Liver (tissue), 8 donors: ENCODE measurements at regions not wholly inside any gene's neighbourhood (a gene's known extent, or its start where the extent isn't known, plus 50 kb on each side); places are given as distances from the start of the nearest gene placed in this dataset.

ENCODE experiments used
- DNase-seq: peaks from one replicate; pipeline ENCODE4 v3.0.0-alpha.2; 2017; ENCODE audit warnings: low spot score
- H3K27ac ChIP-seq, 2 donors: one replicate each; pipeline ENCODE4 v1.7.0; 2013; ENCODE audit warnings: inconsistent platforms in 2 of 2, low read length in 2 of 2, control low read depth in 1 of 2, low read depth in 1 of 2, mild to moderate bottlenecking in 1 of 2
- H3K27me3 ChIP-seq, 4 donors: one replicate each; pipeline versions ENCODE4 v1.6.1 to v1.7.0; 2013; ENCODE audit warnings: low read length in 3 of 4, inconsistent platforms in 1 of 4, mild to moderate bottlenecking in 1 of 4, moderate library complexity in 1 of 4; ENCODE audit not compliant: control insufficient read depth in 4 of 4, insufficient read depth in 4 of 4
- H3K36me3 ChIP-seq, 4 donors: one replicate each; pipeline versions ENCODE4 v1.6.1 to v1.7.0; 2013; ENCODE audit warnings: low read length in 3 of 4, mild to moderate bottlenecking in 3 of 4, low read depth in 1 of 4, moderate library complexity in 1 of 4; ENCODE audit not compliant: control insufficient read depth in 4 of 4, insufficient read depth in 3 of 4
- H3K4me1 ChIP-seq, 4 donors: one replicate each; pipeline versions ENCODE4 v1.6.1 to v1.7.0; 2013; ENCODE audit warnings: low read length in 3 of 4, mild to moderate bottlenecking in 3 of 4, moderate library complexity in 1 of 4; ENCODE audit not compliant: control insufficient read depth in 4 of 4, insufficient read depth in 4 of 4
- H3K4me3 ChIP-seq, 3 donors: one replicate each; pipeline versions ENCODE4 v1.6.1 to v1.7.0; 2013; ENCODE audit warnings: low read length in 3 of 3, control low read depth in 1 of 3, low read depth in 1 of 3, mild to moderate bottlenecking in 1 of 3
- H3K9ac ChIP-seq, 2 donors: one replicate each; pipeline ENCODE4 v1.7.0; 2013; ENCODE audit warnings: low read length in 2 of 2, mild to moderate bottlenecking in 2 of 2, moderate library complexity in 2 of 2, control low read depth in 1 of 2, low read depth in 1 of 2
- H3K9me3 ChIP-seq, 4 donors: one replicate each; pipeline versions ENCODE4 v1.6.1 to v1.7.0; 2013; ENCODE audit warnings: low read length in 3 of 4; ENCODE audit not compliant: control insufficient read depth in 4 of 4
- EGR1 ChIP-seq, 2 donors: IDR thresholded peaks; 2 replicates each; pipeline ENCODE4 v1.6.1; 2016 to 2018; ENCODE audit warnings: antibody characterized with exemption in 2 of 2, low read depth in 2 of 2
- FOXA1 ChIP-seq: IDR thresholded peaks from 2 replicates; pipeline ENCODE4 v1.6.1; 2016; ENCODE audit warnings: antibody characterized with exemption
- FOXA2 ChIP-seq: IDR thresholded peaks from 2 replicates; pipeline ENCODE4 v1.6.1; 2016; ENCODE audit warnings: antibody characterized with exemption
- GABPA ChIP-seq, 2 donors: IDR thresholded peaks in 1 of 2; conservative IDR thresholded peaks in 1 of 2; 2 replicates each; pipeline ENCODE4 v1.6.1; 2016; ENCODE audit warnings: antibody characterized with exemption in 2 of 2, mild to moderate bottlenecking in 1 of 2, moderate library complexity in 1 of 2
- HNF4A ChIP-seq, 2 donors: conservative IDR thresholded peaks; 2 replicates each; pipeline ENCODE4 v1.6.1; 2016; ENCODE audit warnings: antibody characterized with exemption in 2 of 2, mild to moderate bottlenecking in 2 of 2
- HNF4G ChIP-seq: IDR thresholded peaks from 2 replicates; pipeline ENCODE4 v1.6.1; 2016; ENCODE audit warnings: antibody characterized with exemption
- JUND ChIP-seq, 2 donors: IDR thresholded peaks; 2 replicates each; pipeline ENCODE4 v1.6.1; 2016; ENCODE audit warnings: antibody characterized with exemption in 2 of 2
- NR2F2 ChIP-seq: IDR thresholded peaks from 2 replicates; pipeline ENCODE4 v1.6.1; 2016; ENCODE audit warnings: antibody characterized with exemption
- RAD21 ChIP-seq, 2 donors: IDR thresholded peaks; 2 replicates each; pipeline ENCODE4 v1.6.1; 2016; ENCODE audit warnings: antibody characterized with exemption in 2 of 2, mild to moderate bottlenecking in 2 of 2
- RXRA ChIP-seq, 2 donors: IDR thresholded peaks; 2 replicates each; pipeline ENCODE4 v1.6.1; 2017 to 2018; ENCODE audit warnings: antibody characterized with exemption in 2 of 2, mild to moderate bottlenecking in 1 of 2
- SP1 ChIP-seq: IDR thresholded peaks from 2 replicates; pipeline ENCODE4 v1.6.1; 2018; ENCODE audit warnings: antibody characterized with exemption, mild to moderate bottlenecking
- TAF1 ChIP-seq: conservative IDR thresholded peaks from 2 replicates; pipeline ENCODE4 v1.6.1; 2016; ENCODE audit warnings: antibody characterized with exemption, mild to moderate bottlenecking
- YY1 ChIP-seq: IDR thresholded peaks from 2 replicates; pipeline ENCODE4 v1.6.1; 2016; ENCODE audit warnings: antibody characterized with exemption, mild to moderate bottlenecking
- WGBS: extraction: QIAGEN DNeasy Blood & Tissue Kit; methylation state at CpG from one replicate; pipeline ENCODE4 v1.1.7; 2013; 5-methylcytosine and 5-hydroxymethylcytosine counted together
- TF ChIP-seq, protein P1 (sequence below): fragments of 150-350 bp; IDR thresholded peaks from 2 replicates; pipeline ENCODE4 v1.5.1; 2017; ENCODE audit warnings: improper control_type of control experiment, low read depth, low read length; ENCODE audit not compliant: missing input control
- TF ChIP-seq, protein P2 (sequence below): IDR thresholded peaks from 2 replicates; pipeline ENCODE4 v1.6.1; 2016; ENCODE audit warnings: antibody characterized with exemption, mild to moderate bottlenecking
- TF ChIP-seq, protein P3 (sequence below): IDR thresholded peaks from 2 replicates; pipeline ENCODE4 v1.6.1; 2016; ENCODE audit warnings: antibody characterized with exemption
- TF ChIP-seq, protein P4 (sequence below): IDR thresholded peaks from 2 replicates; pipeline ENCODE4 v1.6.1; 2016; ENCODE audit warnings: antibody characterized with exemption
- TF ChIP-seq, protein P5 (sequence below): IDR thresholded peaks from 2 replicates; pipeline ENCODE4 v1.6.1; 2016; ENCODE audit warnings: antibody characterized with exemption
- donor health status: healthy.
- donor health status: healthy.
- donor health status: healthy.
- donor health status: healthy.
- donor health status: healthy.

DNA sequence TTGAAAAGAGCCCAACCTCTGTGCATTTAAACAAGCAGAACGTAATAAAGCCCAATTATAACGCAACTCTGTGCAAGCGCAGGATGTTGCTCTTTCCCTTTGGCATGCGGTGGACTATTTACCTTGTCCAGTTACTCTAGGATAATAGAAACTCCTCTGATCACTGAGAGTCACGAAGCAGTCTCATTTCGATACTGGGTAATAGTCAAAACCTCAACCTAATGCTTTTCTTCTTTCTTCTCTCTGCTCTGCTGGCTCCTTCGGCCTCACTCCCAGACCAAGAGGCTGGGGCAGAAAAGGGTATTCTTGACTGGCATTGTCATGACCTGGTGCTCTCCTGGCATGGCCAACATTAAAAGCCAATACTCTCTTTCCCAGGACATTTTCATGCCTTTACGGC is 89.7 kb upstream of the GCFC2 start:
- 89% methylated on average over 8 of the region's 8 CpGs for WGBS

DNA sequence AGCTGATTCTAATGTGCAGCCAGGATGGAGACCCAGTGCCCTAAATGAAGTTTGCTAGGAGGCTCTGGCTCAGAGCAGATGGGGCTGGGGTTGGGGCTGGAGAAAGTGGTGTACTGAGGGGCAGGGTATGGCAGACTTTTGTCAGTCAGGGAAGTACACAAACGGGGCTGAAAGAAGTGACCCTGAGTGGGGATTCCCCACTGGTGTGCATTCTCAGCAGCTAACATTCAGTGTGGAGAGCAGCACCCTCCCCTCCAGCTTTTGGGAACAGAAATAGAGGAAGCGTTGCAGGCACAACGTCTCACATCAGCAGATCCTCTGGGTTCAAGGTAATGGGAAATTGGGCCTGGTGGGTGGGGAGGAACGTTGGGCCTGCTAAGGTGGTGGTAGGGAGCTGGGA is 89.1 kb upstream of the GCFC2 start:
- Histone ChIP-seq H3K9ac (no peak overlapping the region), H3K36me3 (no peaks in the 10 kb centered on the region), H3K27me3 (no peaks in the 10 kb centered on the region), H3K4me3 (no peak overlapping the region), H3K27ac (no peak overlapping the region), H3K4me1 (no peaks in the 10 kb centered on the region), H3K9me3 (no peaks in the 10 kb centered on the region)
- TF ChIP-seq HNF4G: no peak
- WGBS: 55% methylated on average over 4 of the region's 4 CpGs
- no peak for DNase-seq

More for the DNA sequence above, 89.7 kb upstream of the GCFC2 start:
- Histone ChIP-seq H3K4me3 (no peak overlapping the region), H3K36me3 (no peaks in the 10 kb centered on the region), H3K27me3 (no peaks in the 10 kb centered on the region), H3K9me3 (no peaks in the 10 kb centered on the region), H3K27ac (no peak overlapping the region), H3K4me1 (no peaks in the 10 kb centered on the region), H3K9ac (no peak overlapping the region)
- TF ChIP-seq RAD21 (IDR thresholded peaks at IDR 0.05): no peak
- TF ChIP-seq NR2F2: no peak
- no peak for TF ChIP-seq YY1
- no peak for TF ChIP-seq GABPA (IDR thresholded peaks at IDR 0.05 in 1 of 2, conservative IDR thresholded peaks at IDR 0.05 in 1 of 2)
- TF ChIP-seq, protein P1, sequence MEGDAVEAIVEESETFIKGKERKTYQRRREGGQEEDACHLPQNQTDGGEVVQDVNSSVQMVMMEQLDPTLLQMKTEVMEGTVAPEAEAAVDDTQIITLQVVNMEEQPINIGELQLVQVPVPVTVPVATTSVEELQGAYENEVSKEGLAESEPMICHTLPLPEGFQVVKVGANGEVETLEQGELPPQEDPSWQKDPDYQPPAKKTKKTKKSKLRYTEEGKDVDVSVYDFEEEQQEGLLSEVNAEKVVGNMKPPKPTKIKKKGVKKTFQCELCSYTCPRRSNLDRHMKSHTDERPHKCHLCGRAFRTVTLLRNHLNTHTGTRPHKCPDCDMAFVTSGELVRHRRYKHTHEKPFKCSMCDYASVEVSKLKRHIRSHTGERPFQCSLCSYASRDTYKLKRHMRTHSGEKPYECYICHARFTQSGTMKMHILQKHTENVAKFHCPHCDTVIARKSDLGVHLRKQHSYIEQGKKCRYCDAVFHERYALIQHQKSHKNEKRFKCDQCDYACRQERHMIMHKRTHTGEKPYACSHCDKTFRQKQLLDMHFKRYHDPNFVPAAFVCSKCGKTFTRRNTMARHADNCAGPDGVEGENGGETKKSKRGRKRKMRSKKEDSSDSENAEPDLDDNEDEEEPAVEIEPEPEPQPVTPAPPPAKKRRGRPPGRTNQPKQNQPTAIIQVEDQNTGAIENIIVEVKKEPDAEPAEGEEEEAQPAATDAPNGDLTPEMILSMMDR: no peak
- TF ChIP-seq, protein P2, sequence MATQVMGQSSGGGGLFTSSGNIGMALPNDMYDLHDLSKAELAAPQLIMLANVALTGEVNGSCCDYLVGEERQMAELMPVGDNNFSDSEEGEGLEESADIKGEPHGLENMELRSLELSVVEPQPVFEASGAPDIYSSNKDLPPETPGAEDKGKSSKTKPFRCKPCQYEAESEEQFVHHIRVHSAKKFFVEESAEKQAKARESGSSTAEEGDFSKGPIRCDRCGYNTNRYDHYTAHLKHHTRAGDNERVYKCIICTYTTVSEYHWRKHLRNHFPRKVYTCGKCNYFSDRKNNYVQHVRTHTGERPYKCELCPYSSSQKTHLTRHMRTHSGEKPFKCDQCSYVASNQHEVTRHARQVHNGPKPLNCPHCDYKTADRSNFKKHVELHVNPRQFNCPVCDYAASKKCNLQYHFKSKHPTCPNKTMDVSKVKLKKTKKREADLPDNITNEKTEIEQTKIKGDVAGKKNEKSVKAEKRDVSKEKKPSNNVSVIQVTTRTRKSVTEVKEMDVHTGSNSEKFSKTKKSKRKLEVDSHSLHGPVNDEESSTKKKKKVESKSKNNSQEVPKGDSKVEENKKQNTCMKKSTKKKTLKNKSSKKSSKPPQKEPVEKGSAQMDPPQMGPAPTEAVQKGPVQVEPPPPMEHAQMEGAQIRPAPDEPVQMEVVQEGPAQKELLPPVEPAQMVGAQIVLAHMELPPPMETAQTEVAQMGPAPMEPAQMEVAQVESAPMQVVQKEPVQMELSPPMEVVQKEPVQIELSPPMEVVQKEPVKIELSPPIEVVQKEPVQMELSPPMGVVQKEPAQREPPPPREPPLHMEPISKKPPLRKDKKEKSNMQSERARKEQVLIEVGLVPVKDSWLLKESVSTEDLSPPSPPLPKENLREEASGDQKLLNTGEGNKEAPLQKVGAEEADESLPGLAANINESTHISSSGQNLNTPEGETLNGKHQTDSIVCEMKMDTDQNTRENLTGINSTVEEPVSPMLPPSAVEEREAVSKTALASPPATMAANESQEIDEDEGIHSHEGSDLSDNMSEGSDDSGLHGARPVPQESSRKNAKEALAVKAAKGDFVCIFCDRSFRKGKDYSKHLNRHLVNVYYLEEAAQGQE: no peak
- TF ChIP-seq JUND (IDR thresholded peaks at IDR 0.05): no peak
- no peak for TF ChIP-seq EGR1 (IDR thresholded peaks at IDR 0.05; ENCODE audit: low read depth in 2 of 2)
- TF ChIP-seq, protein P3, sequence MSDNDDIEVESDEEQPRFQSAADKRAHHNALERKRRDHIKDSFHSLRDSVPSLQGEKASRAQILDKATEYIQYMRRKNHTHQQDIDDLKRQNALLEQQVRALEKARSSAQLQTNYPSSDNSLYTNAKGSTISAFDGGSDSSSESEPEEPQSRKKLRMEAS: no peak
- TF ChIP-seq HNF4A (conservative IDR thresholded peaks at IDR 0.05): no peak
- no peak for TF ChIP-seq FOXA1
- TF ChIP-seq, protein P4, sequence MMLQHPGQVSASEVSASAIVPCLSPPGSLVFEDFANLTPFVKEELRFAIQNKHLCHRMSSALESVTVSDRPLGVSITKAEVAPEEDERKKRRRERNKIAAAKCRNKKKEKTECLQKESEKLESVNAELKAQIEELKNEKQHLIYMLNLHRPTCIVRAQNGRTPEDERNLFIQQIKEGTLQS: no peak
- no peak for TF ChIP-seq FOXA2
- TF ChIP-seq TAF1: no peak
- no peak for TF ChIP-seq SP1
- no peak for TF ChIP-seq RXRA (IDR thresholded peaks at IDR 0.05)
- no peak for TF ChIP-seq HNF4G
- TF ChIP-seq, protein P5, sequence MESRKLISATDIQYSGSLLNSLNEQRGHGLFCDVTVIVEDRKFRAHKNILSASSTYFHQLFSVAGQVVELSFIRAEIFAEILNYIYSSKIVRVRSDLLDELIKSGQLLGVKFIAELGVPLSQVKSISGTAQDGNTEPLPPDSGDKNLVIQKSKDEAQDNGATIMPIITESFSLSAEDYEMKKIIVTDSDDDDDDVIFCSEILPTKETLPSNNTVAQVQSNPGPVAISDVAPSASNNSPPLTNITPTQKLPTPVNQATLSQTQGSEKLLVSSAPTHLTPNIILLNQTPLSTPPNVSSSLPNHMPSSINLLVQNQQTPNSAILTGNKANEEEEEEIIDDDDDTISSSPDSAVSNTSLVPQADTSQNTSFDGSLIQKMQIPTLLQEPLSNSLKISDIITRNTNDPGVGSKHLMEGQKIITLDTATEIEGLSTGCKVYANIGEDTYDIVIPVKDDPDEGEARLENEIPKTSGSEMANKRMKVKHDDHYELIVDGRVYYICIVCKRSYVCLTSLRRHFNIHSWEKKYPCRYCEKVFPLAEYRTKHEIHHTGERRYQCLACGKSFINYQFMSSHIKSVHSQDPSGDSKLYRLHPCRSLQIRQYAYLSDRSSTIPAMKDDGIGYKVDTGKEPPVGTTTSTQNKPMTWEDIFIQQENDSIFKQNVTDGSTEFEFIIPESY: no peak
- DNase-seq: no peak
